GM18505 (cell line): ENCODE measurements at regions not wholly inside any gene's neighbourhood (a gene's known extent, or its start where the extent isn't known, plus 50 kb on each side); places are given as distances from the start of the nearest gene placed in this dataset.
"Not testable (repeated sequence)": the region's sequence is repeated elsewhere in the genome, so short reads cannot be mapped to it uniquely, and the experiment has no call there.

Experiments used
- ATAC-seq: cut with Tn5 transposase; IDR thresholded peaks from one replicate; pipeline ENCODE4 v1.9.1; 2021; ENCODE audit not compliant: unreplicated experiment
- POLR2A ChIP-seq: IDR thresholded peaks from 4 replicates; pipeline ENCODE4 v1.6.1; 2011; ENCODE audit warnings: borderline replicate concordance; ENCODE audit not compliant: insufficient read depth, insufficient read length; ENCODE audit errors: extremely low read depth

- TF ChIP-seq POLR2A = no peak
- no peak for ATAC-seq
Observed at GRCh38 chr3:197363553-197364409, 65.4 kb upstream of the DLG1 start.

- no peak for TF ChIP-seq POLR2A
- no peak for ATAC-seq
Observed at GRCh38 chr3:197362081-197362480, 63.7 kb upstream of the DLG1 start.

GRCh38 chr3:197360095-197360494 is 61.7 kb upstream of the DLG1 start:
- not testable (repeated sequence) for ATAC-seq

DNA sequence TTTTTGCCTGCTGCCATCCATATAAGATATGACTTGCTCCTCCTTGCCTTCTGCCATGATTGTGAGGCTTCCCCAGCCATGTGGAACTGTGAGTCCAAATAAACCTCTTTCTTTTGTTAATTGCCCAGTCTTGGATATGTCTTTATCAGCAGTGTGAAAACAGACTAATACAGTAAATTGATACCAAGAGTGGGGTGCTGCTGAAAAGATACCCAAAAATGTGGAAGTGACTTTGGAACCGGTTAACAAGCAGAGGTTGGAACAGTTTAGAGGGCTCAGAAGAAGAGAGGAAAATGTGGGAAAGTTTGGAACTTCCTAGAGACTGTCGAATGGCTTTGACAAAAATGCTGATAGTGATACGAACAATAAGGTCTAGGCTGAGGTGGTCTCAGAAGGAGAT is 61.1 kb upstream of the DLG1 start:
- ATAC-seq = not testable (repeated sequence)

DNA sequence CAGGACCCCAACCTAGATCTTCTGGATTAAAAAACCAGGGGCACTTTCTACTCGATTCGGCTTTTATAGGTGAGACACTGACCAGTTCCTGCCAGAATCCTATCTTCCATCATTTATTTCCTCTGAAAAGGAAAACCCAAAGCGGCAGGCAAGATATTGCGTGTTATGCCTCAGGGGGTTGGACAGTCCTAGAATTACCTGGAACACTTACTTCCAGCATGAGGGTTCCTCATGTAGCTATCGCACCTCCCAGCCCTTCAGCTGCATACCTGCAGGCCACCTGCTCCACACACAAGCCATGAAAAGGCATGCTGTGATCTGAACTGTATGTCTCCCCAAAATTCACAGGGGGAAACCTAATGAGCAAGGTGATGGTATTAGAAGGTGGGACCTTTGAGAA is 58.3 kb upstream of the DLG1 start:
- TF ChIP-seq POLR2A = no peak
- no peak for ATAC-seq

- no peak for ATAC-seq
- TF ChIP-seq POLR2A = no peak
Observed at GRCh38 chr3:197356275-197356674, 57.9 kb upstream of the DLG1 start.

GRCh38 chr3:197355713-197356112 is 57.3 kb upstream of the DLG1 start:
- no peak for TF ChIP-seq POLR2A
- ATAC-seq = no peak

DNA sequence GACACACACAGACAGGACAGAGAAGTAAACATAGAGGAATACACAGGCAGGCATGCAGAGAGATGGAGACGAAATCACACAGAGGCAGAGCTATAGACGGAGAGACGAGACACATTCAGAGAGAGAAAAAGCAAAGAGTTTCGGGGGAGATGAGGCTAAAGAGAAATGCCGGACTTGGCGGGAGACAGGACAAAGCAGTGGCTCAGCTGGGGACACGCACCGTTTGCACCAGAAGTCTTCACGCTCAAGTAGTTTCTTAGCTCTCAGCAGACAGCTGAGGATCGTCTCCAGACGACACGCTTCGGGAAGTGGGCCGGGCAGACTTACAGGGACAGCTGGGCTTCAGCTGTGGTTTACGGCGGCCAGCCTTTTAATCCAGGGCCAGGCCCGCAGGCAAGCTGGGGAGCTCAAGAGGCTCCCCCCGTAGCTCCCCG is 56.2 kb upstream of the DLG1 start:
- TF ChIP-seq POLR2A = no peak
- no peak for ATAC-seq

- ATAC-seq = no peak
Observed at GRCh38 chr3:197353867-197354567, 55.6 kb upstream of the DLG1 start.

GRCh38 chr3:197353001-197353866 is 54.8 kb upstream of the DLG1 start:
- no peak for ATAC-seq
- TF ChIP-seq POLR2A = no peak

More at GRCh38 chr3:197353867-197354567, 55.6 kb upstream of the DLG1 start:
- TF ChIP-seq POLR2A = no peak

- ATAC-seq = no peak
- TF ChIP-seq POLR2A = no peak
Observed at GRCh38 chr3:197352382-197352781, 54.0 kb upstream of the DLG1 start.

DNA sequence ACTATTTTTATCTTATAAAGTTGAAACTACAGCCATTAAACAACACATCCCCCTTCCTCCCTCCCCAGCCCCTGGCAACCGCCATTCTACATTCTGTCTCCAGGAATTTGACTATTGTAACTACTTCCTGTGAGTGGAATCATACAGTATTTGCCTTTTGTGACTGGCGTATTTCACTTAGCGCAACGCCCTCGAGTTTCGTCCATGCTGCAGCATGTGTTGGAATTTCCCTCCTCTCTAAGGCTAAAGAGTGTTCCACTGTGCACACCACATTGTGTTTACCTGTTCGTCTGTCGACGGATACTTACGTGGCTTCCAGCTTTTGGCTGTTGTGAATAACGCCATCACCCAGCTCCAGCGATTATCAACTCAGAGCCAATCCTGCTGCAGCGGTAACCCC is 52.0 kb upstream of the DLG1 start:
- ATAC-seq = no peak
- no peak for TF ChIP-seq POLR2A

- no peak for TF ChIP-seq POLR2A
- no peak for ATAC-seq
Observed at GRCh38 chr3:197349368-197349767, 51.0 kb upstream of the DLG1 start.
